GM12878 (cell line): ENCODE measurements at regions not wholly inside any gene's neighbourhood (a gene's known extent, or its start where the extent isn't known, plus 50 kb on each side); places are given as distances from the start of the nearest gene placed in this dataset.
"Not testable (repeated sequence)": the region's sequence is repeated elsewhere in the genome, so short reads cannot be mapped to it uniquely, and the experiment has no call there.

ENCODE experiments used
- CBFB ChIP-seq: IDR thresholded peaks from 2 replicates; pipeline ENCODE4 v1.6.1; 2016; ENCODE audit warnings: antibody characterized with exemption, low read depth
- CTCF ChIP-seq, 3 experiments: IDR thresholded peaks in 2 of 3; conservative IDR thresholded peaks in 1 of 3; 2 replicates each; pipeline ENCODE4 v1.5.1; 2011; ENCODE audit warnings: low read depth in 3 of 3, low read length in 3 of 3, mild to moderate bottlenecking in 3 of 3, control low read depth in 2 of 3, moderate library complexity in 2 of 3, inconsistent platforms in 1 of 3, mixed read lengths in 1 of 3; ENCODE audit not compliant: control insufficient read depth in 2 of 3, insufficient read depth in 1 of 3; ENCODE audit errors: extremely low read depth in 1 of 3
- HSF1 ChIP-seq: fragments of 150-350 bp; IDR thresholded peaks from 2 replicates; pipeline ENCODE4 v1.6.1; 2014; ENCODE audit warnings: mild to moderate bottlenecking, low read depth, low read length
- RAD21 ChIP-seq: IDR thresholded peaks from 2 replicates; pipeline ENCODE4 v1.6.1; 2011; ENCODE audit warnings: mild to moderate bottlenecking, low read depth, low read length, moderate library complexity; ENCODE audit not compliant: insufficient read depth
- SREBF1 ChIP-seq: IDR thresholded peaks from 2 replicates; pipeline ENCODE4 v1.6.1; 2012; ENCODE audit warnings: mild to moderate bottlenecking, low read length
- ZBTB40 ChIP-seq: fragments of 450-650 bp; IDR thresholded peaks from 2 replicates; pipeline ENCODE4 v1.6.1; 2016; ENCODE audit warnings: mild to moderate bottlenecking, moderate library complexity, borderline replicate concordance

DNA sequence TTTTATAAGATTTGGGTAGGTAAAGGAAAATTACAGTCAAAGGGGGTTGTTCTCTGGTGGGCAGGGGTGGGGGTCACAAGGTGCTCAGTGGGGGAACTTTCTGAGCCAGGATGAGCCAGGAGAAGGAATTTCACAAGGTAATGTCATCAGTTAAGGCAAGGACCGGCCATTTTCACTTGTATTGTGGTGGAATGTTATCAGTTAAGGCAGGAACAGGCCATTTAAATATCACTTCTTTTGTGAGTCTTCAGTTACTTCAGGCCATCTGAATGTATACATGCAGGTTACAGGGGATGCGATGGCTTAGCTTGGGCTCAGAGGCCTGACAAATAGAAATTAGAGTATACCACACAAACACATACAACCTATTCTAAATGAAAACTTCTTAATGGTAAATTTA is 434.9 kb upstream of the NDST3 start:
- not testable (repeated sequence) for TF ChIP-seq RAD21; HSF1; CTCF (IDR thresholded peaks at IDR 0.05 in 2 of 3, conservative IDR thresholded peaks at IDR 0.05 in 1 of 3; ENCODE audit: control insufficient read depth in 2 of 3, extremely low read depth in 1 of 3, insufficient read depth in 1 of 3, low read depth in 3 of 3, low read length in 3 of 3); ZBTB40; CBFB; SREBF1
